A549 (cell line): ENCODE measurements at regions not wholly inside any gene's neighbourhood (a gene's known extent, or its start where the extent isn't known, plus 50 kb on each side); places are given as distances from the start of the nearest gene placed in this dataset.

Experiments used
- ATAC-seq, 2 experiments: fragments of 200-7000 bp in 1 of 2; fragments of >200 bp in 1 of 2; cut with Nextera tagmentation in 1 of 2; cut with Tn5 transposase in 1 of 2; 3 replicates each; pipeline versions ENCODE4 v1.8.0 to v1.9.1; 2018 to 2020; ENCODE audit warnings: mild to moderate bottlenecking in 1 of 2, moderate library complexity in 1 of 2
- CTCF ChIA-PET: fragments of 300-600 bp; sonication (Branson Sonifier 250); formaldehyde crosslinking; extraction: SDS; loops from one replicate; lab custom pipeline; 2021; ENCODE audit warnings: antibody characterized with exemption, inconsistent platforms; lab: Yijun Ruan, JAX
- POLR2A ChIA-PET: fragments of 350-600 bp; formaldehyde crosslinking; extraction: SDS; loops from one replicate; lab custom pipeline; 2021; ENCODE audit warnings: antibody characterized with exemption, inconsistent platforms; lab: Yijun Ruan, JAX
- DNase-seq, 2 experiments: peaks; one replicate each; pipeline versions ENCODE4 v3.0.0 to v3.0.0-alpha.2; 2011 to 2016; ENCODE audit warnings: low read depth in 1 of 2, low spot score in 1 of 2
- FAIRE-seq: peaks from 2 replicates; lab custom pipeline; 2011; peaks lifted over from hg19 to GRCh38; lab: Jason Lieb, UNC
- H3K27ac ChIP-seq, 2 experiments: fragments of >200 bp; sonication (Bioruptor Twin); formaldehyde crosslinking; 3 replicates each; pipeline ENCODE4 v1.5.1; 2016 to 2017
- H3K4me1 ChIP-seq: fragments of >200 bp; sonication (Bioruptor Twin); formaldehyde crosslinking; 3 replicates; pipeline ENCODE4 v1.6.1; 2016
- H3K4me2 ChIP-seq: fragments of >200 bp; sonication (Bioruptor Twin); formaldehyde crosslinking; 3 replicates; pipeline ENCODE4 v1.6.1; 2016
- H3K4me3 ChIP-seq: fragments of >200 bp; sonication (Bioruptor Twin); formaldehyde crosslinking; 3 replicates; pipeline ENCODE4 v1.5.1; 2016
- H3K9me3 ChIP-seq: fragments of >200 bp; sonication (Bioruptor Twin); formaldehyde crosslinking; 3 replicates; pipeline ENCODE4 v1.6.1; 2016
- ATOH8 ChIP-seq: fragments of 250-450 bp; sonication (Bioruptor Pico); IDR thresholded peaks from 2 replicates; pipeline ENCODE4 v1.5.0; 2020; ENCODE audit warnings: low read depth, mild to moderate bottlenecking, moderate library complexity
- BCL3 ChIP-seq: fragments of >200 bp; sonication (Bioruptor Twin); formaldehyde crosslinking; IDR thresholded peaks from 3 replicates; pipeline ENCODE4 v1.6.1; 2016
- CBX2 ChIP-seq: fragments of 200-600 bp; sonication (generic); IDR thresholded peaks from 2 replicates; pipeline ENCODE4 v1.6.1; 2016; ENCODE audit warnings: low read depth, mild to moderate bottlenecking, borderline replicate concordance
- CBX8 ChIP-seq: fragments of 200-600 bp; sonication (generic); IDR thresholded peaks from 2 replicates; pipeline ENCODE4 v1.6.1; 2016
- CEBPB ChIP-seq, 2 experiments: fragments of >200 bp in 1 of 2; sonication (Bioruptor Twin) in 1 of 2; formaldehyde crosslinking in 1 of 2; IDR thresholded peaks; 2 replicates each; pipeline ENCODE4 v1.6.1; 2012 to 2016
- CTCF ChIP-seq: fragments of >200 bp; sonication (Bioruptor Twin); formaldehyde crosslinking; IDR thresholded peaks from 3 replicates; pipeline ENCODE4 v1.5.1; 2016
- E2F6 ChIP-seq: IDR thresholded peaks from 2 replicates; pipeline ENCODE4 v1.6.1; 2012; ENCODE audit warnings: low read depth, borderline replicate concordance
- EHMT2 ChIP-seq: fragments of 200-600 bp; sonication (generic); IDR thresholded peaks from 2 replicates; pipeline ENCODE4 v1.6.1; 2016; ENCODE audit warnings: antibody characterized with exemption, low read depth, mild to moderate bottlenecking, moderate library complexity
- ELK1 ChIP-seq: fragments of 150-350 bp; IDR thresholded peaks from 2 replicates; pipeline ENCODE4 v1.6.1; 2014; ENCODE audit warnings: low read depth, mild to moderate bottlenecking, low read length
- FOSL2 ChIP-seq, 2 experiments: fragments of 450-650 bp in 1 of 2; fragments of >200 bp in 1 of 2; sonication (Bioruptor Twin) in 1 of 2; formaldehyde crosslinking; IDR thresholded peaks; 2 replicates each; pipeline versions ENCODE4 v1.5.0 to v1.6.1; 2016 to 2020; ENCODE audit warnings: mild to moderate bottlenecking in 1 of 2, moderate library complexity in 1 of 2
- HES2 ChIP-seq: fragments of >200 bp; sonication (Bioruptor Twin); formaldehyde crosslinking; IDR thresholded peaks from 2 replicates; pipeline ENCODE4 v1.6.1; 2016
- HOXB13 ChIP-seq: fragments of 250-450 bp; sonication (Bioruptor Pico); IDR thresholded peaks from 2 replicates; pipeline ENCODE4 v1.5.0; 2020; ENCODE audit warnings: low read depth, mild to moderate bottlenecking, moderate library complexity
- HOXB5 ChIP-seq: fragments of 250-450 bp; sonication (Bioruptor Pico); IDR thresholded peaks from 2 replicates; pipeline ENCODE4 v1.5.0; 2020; ENCODE audit warnings: mild to moderate bottlenecking, moderate library complexity
- JUN ChIP-seq, 2 experiments: fragments of >200 bp; sonication (Bioruptor Twin); formaldehyde crosslinking; IDR thresholded peaks; 2 replicates in 1 of 2; 3 replicates in 1 of 2; pipeline ENCODE4 v1.6.1; 2016 to 2017
- MAFK ChIP-seq: fragments of 450-650 bp; IDR thresholded peaks from 2 replicates; pipeline ENCODE4 v1.6.1; 2014; ENCODE audit not compliant: partially characterized antibody
- MAX ChIP-seq: IDR thresholded peaks from 2 replicates; pipeline ENCODE4 v1.6.1; 2012
- NFE2L2 ChIP-seq: fragments of 150-350 bp; conservative IDR thresholded peaks from 2 replicates; pipeline ENCODE4 v1.6.1; 2014; ENCODE audit warnings: low read length
- NPAS2 ChIP-seq: fragments of 250-450 bp; sonication (Bioruptor Pico); IDR thresholded peaks from 2 replicates; pipeline ENCODE4 v1.8.0; 2022; ENCODE audit warnings: mild to moderate bottlenecking, moderate library complexity, borderline replicate concordance
- POLR2A ChIP-seq: IDR thresholded peaks from 2 replicates; pipeline ENCODE4 v1.6.1; 2012; ENCODE audit warnings: mild to moderate bottlenecking, low read length
- RAD21 ChIP-seq, 2 experiments: fragments of >200 bp in 1 of 2; sonication (Bioruptor Twin) in 1 of 2; formaldehyde crosslinking in 1 of 2; IDR thresholded peaks in 1 of 2; conservative IDR thresholded peaks in 1 of 2; 2 replicates in 1 of 2; 3 replicates in 1 of 2; pipeline ENCODE4 v1.6.1; 2012 to 2018; ENCODE audit warnings: inconsistent platforms in 1 of 2
- RARB ChIP-seq: fragments of 250-450 bp; sonication (Bioruptor Pico); IDR thresholded peaks from 2 replicates; pipeline ENCODE4 v1.8.0; 2021; ENCODE audit warnings: mild to moderate bottlenecking, moderate library complexity
- SMC3 ChIP-seq: fragments of >200 bp; sonication (Bioruptor Twin); formaldehyde crosslinking; IDR thresholded peaks from 3 replicates; pipeline ENCODE4 v1.6.1; 2018; ENCODE audit warnings: inconsistent platforms
- TP53 ChIP-seq: fragments of 250-450 bp; sonication (Bioruptor Pico); IDR thresholded peaks from 2 replicates; pipeline ENCODE4 v1.5.0; 2021; ENCODE audit warnings: mild to moderate bottlenecking, moderate library complexity
- ZFP36 ChIP-seq: fragments of 450-650 bp; IDR thresholded peaks from 2 replicates; pipeline ENCODE4 v1.6.1; 2014; ENCODE audit warnings: borderline replicate concordance; ENCODE audit not compliant: partially characterized antibody
- ZNF302 ChIP-seq: fragments of 250-450 bp; sonication (Bioruptor Pico); IDR thresholded peaks from 2 replicates; pipeline ENCODE4 v1.9.0; 2021; ENCODE audit warnings: inconsistent platforms, mild to moderate bottlenecking, moderate library complexity
- WGBS: methylation state at CpG from one replicate; pipeline ENCODE4 v1.1.6; 2017; ENCODE audit errors: missing lambda C conversion rate; 5-methylcytosine and 5-hydroxymethylcytosine counted together

GRCh38 chr3:19060404-19060803 lies 87.9 kb upstream of the KCNH8 start:
- Histone ChIP-seq H3K27ac (no peak overlapping the region), H3K4me2 (no peak overlapping the region), H3K9me3 (no peaks in the 10 kb centered on the region), H3K4me1 (no peaks in the 10 kb centered on the region), H3K4me3 (no peak overlapping the region)
- FAIRE-seq (no peak), ATAC-seq (no peak), DNase-seq (no peak)
- 13% methylated on average over 1 of the region's 1 CpG for WGBS
- TF ChIP-seq HOXB5 (CRISPR knock-in tag) (no peak), ZFP36 (no peak), EHMT2 (no peak), BCL3 (no peak), HOXB13 (no peak), CBX2 (no peak), ELK1 (no peak), POLR2A (no peak), CEBPB (IDR thresholded peaks at IDR 0.05) (no peak), E2F6 (no peak)
- CTCF ChIA-PET: no interaction called here
- POLR2A ChIA-PET: no interaction called here

- WGBS: 0% methylated on average over 1 of the region's 1 CpG
- H3K9me3 ChIP-seq: no peaks in the 10 kb centered on the region
- no peak overlapping the region for H3K4me3 ChIP-seq
- no peak overlapping the region for H3K27ac ChIP-seq
- POLR2A ChIA-PET: no interaction called here
- FAIRE-seq: no peak
- H3K4me2 ChIP-seq: no peak overlapping the region
- H3K4me1 ChIP-seq: no peaks in the 10 kb centered on the region
- ATAC-seq: no peak
- TF ChIP-seq CBX8: no peak
- TF ChIP-seq MAFK: peak; percentile 86
- TF ChIP-seq TP53 (CRISPR knock-in tag): no peak
- no peak for TF ChIP-seq NPAS2 (CRISPR knock-in tag)
- TF ChIP-seq, all 56 proteins: peak for 1
- CTCF ChIA-PET: no interaction called here
- DNase-seq: no peak
These were observed 95.4 kb upstream of the KCNH8 start for GRCh38 chr3:19052874-19053273.

- Histone ChIP-seq H3K9me3 (no peaks in the 10 kb centered on the region), H3K27ac (no peak overlapping the region), H3K4me1 (no peaks in the 10 kb centered on the region), H3K4me3 (no peak overlapping the region), H3K4me2 (no peak overlapping the region)
- peak in 1 of 2 experiments; percentile 6 for DNase-seq
- CTCF ChIA-PET: interaction anchor here (1.8 kb wide), 1 partner anchor 820 kb away, joined by 4 read pairs; no protein-coding TSS in a partner anchor
- POLR2A ChIA-PET: no interaction called here
- TF ChIP-seq SMC3 (0 out of 3 replicates have a peak, but pooled peaks have one; percentile 16), HES2 (no peak), MAX (no peak), CTCF (peak; percentile 29; the same call in 2 of the 3 replicates), JUN (IDR thresholded peaks at IDR 0.05) (no peak), EHMT2 (no peak), ZNF302 (CRISPR knock-in tag) (no peak), ATOH8 (CRISPR knock-in tag) (no peak), NFE2L2 (no peak), RAD21 (conservative IDR thresholded peaks at IDR 0.05 in 1 of 2, IDR thresholded peaks at IDR 0.05 in 1 of 2) (peak; percentile 29 to 38; a peak in 2 of 5 replicates), RARB (CRISPR knock-in tag) (no peak), FOSL2 (IDR thresholded peaks at IDR 0.05) (no peak), FOSL2 (CRISPR knock-in tag; IDR thresholded peaks at IDR 0.05) (no peak), MAFK (no peak)
- 4% methylated on average over 1 of the region's 1 CpG for whole genome bisulfite sequencing
- no peak for ATAC-seq
- FAIRE-seq: no peak
These were observed 101.9 kb upstream of the KCNH8 start for GRCh38 chr3:19046440-19046839.
